ENCODE measurements at regions not wholly inside any gene's neighbourhood (a gene's known extent, or its start where the extent isn't known, plus 50 kb on each side); places are given as distances from the start of the nearest gene placed in this dataset.

DNA sequence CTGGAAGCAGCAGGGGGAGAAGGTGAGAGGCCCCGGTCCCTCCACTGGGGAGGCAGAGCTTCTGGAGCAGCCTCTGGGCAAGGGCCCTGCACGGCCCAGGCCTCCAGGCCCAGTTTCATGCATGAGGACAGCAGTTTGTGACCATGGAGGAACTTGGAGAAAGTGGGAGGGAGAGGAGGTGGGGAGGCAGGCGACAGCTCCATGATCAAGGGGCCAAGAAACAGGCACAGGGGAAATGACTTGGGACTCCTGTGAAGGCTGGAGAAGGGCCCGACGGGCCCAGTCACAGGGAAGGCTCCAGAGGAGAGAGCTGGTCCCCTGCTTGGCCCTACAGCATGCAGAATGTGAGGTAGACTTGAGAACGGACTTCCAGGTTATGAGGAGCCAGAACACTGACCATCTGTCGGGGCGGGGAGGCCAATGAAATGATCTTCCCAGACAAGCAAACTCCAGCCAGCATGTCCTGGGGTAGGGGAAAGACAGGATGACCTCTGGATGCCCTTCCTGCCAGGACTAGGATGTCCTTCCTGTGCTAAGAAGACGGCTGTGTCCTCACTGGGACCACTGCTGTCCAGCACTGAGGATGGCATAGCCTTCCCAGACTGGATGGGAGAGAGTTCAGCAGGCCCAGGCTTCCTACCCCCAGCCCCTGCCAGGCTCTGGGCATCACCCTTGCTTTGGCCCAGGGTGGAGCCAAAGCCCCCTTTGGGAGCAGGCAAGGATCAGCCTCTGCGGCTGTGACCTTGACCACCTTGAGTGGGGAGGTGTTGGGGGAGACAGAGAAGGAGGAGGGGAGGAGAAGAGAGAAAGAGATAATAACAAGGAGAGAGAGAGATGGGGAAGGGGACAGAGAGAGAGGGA, 548.2 kb downstream of the PTPRU start:
- DNase-seq (ENCODE audit: low read depth, low spot score) = no peak

DNA sequence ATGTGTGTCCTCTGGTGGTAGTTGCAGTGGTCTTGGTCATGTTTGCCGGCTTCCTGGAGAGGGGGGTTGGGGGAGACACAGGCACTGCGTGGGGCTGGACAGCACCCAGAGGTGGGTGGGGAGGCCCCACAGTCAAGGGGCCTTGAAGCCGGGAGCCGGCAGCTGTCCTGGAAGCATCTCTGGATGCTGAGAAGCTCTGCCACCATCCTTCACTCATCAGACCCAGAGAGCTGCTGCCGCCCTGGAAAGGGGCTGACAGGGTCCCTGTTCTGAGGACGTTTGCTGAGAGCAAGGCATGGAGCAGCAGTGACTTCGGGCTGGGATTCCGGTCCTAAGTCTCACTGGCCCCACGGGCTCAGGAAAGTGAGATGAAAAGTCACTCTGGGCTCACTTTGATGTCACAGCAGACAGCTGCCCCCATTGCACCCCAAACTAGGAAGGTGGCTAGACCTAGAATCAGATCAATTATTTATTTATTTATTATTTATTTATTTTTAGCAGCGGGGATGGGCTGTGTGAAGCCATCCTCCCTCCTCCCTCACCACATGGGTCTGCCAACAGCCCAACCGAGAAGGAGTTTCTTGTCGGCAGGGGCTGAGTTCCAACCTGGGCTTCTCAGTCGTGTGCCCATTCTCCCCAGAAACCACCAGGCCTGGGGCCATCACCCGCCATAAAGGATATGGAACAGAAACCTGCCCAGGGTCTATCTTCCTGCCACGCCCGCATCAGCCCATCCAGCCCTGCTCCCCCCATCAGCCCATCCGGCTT, 547.4 kb downstream of the PTPRU start:
- DNase-seq (ENCODE audit: low read depth, low spot score) = no peak

- DNase-seq (ENCODE audit: low read depth, low spot score) = no peak
Observed at GRCh38 chr1:29782846-29783507, 546.7 kb downstream of the PTPRU start.

DNA sequence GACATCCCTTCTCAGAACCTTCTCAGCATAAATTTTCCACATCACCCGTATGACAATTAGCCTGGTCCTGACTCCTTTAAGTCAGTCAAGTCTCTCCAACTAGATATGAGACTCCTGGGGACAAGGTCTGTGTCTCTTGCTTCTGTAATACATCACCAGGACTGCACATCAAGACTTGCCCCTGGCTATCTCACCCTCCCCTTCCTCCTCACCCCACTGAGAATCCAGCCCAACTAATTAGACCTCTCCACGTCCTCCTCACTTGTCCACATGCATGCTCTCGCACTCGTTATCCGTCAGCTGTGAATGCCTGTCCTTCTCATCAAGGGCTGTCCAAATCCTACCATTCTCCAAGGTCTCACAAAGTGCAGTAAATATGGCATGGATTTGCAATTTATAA, 542.8 kb downstream of the PTPRU start:
- no peak for DNase-seq (ENCODE audit: low read depth, low spot score)

GRCh38 chr1:29777522-29777921, 541.2 kb downstream of the PTPRU start:
- DNase-seq (ENCODE audit: low read depth, low spot score) = no peak

- no peak for DNase-seq (ENCODE audit: low read depth, low spot score)
Observed at GRCh38 chr1:29774355-29774754, 538.0 kb downstream of the PTPRU start.

GRCh38 chr1:29772584-29773100, 536.3 kb downstream of the PTPRU start:
- DNase-seq (ENCODE audit: low read depth, low spot score) = no peak

DNA sequence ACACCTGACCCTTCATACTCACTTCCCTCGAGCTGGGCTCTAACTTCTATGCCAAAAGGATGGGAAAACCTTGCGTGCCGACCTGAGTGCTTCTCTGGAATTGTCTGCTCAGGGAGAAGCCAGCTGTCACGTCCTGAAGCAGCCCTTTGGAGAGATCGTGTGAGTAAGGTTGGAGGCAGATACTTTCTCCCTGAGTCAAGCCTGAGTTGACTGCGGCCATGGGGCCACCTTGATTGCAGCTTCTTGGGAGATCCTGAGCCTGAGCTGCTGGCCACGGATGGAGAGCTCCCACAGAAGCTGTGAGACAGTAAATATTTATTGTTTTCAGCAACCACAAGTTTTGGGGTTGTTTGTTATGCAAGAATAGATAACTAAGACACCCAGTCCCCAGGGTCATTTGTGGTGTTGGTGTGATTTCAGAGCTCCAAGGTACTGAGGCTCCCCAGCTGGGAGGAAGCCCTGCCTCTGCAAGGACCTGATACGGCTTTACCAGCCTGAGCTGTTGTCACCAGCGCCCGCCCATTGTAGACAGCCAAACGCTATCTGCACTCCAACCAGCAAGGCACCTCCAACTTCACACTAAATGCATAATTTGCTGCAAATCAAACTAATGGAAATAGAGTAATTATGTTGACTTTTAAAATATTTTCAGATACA, 531.6 kb downstream of the PTPRU start:
- DNase-seq (ENCODE audit: low read depth, low spot score) = no peak

DNA sequence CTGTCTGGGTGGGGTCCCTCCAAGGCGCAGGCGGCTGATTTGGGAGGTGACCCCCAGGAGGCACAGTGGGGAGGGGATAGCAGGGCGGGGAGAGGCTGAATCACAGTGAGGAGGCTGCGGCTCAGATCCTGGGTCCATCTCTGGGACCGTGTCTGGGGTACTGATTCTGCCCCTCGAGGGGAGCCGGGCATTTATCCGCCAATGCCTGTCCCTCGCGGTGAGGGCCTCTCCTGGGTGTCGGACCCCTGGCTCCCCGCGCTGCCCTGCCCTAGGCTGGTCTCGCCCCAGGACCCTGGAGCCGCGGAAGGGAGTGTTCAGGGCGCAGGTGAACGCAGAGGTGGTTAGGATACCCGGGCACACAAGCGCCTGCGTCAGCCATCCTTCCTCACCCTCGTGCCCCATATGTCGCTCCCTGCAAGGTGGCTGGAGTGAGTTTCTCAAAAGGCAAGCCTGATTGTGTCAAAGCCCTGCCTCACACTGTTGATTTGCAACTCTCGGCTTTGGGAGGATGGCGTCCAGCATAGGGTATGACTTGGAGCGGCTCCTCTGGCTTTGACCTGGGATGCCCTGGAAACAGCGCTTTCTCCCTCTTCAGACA, 530.9 kb downstream of the PTPRU start:
- no peak for DNase-seq (ENCODE audit: low read depth, low spot score)

GRCh38 chr1:29762635-29763034, 526.3 kb downstream of the PTPRU start:
- DNase-seq (ENCODE audit: low read depth, low spot score) = no peak

- DNase-seq (ENCODE audit: low read depth, low spot score) = no peak
Observed at GRCh38 chr1:29761159-29761928, 525.0 kb downstream of the PTPRU start.

- no peak for DNase-seq (ENCODE audit: low read depth, low spot score)
Observed at GRCh38 chr1:29760067-29760564, 523.8 kb downstream of the PTPRU start.

GRCh38 chr1:29758781-29759499, 522.6 kb downstream of the PTPRU start:
- no peak for DNase-seq (ENCODE audit: low read depth, low spot score)

DNA sequence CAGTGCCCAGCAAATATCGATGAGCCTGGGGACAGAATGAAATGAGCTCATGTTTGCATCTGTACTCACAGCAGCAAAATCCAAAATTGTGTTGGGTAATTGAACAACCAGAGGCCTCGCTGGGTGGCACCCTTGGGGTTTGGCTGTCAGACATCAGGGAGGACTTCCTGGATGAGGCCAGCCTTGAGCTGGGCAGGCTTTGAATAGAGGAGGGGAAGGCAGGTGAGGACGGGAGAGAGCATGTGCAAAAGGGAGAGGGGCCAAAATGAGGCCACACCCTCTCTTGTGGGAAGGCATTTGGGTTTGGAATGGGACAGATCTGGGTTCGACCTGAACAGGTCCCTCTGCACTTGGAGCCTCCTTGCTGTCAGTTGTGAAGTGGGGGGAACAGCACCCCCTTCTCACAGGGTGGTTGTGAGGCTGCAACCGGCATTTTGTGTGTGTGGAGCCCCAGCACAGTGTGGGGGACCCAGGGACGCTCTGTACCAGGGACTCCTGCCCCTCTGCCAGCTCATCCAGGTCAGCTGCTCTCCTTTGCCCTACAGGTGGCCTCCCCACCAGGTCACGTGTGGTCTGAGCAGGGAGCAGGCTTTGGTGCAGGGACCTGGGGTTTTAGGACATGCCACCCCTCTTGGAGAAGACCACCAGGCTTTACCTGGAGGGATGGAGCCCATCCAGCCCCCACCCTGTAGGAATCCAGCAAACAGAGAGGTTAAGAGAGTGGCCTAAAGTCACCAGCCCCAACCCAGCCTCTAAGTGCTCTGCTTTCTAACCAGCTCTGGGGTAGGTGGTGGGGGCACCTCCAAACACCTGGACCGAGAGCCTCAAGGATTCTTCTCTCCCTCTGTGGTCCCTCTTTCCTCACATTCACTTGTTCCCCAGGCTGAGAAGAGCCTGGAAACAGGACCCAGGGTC, 521.8 kb downstream of the PTPRU start:
- DNase-seq (ENCODE audit: low read depth, low spot score) = no peak

- DNase-seq (ENCODE audit: low read depth, low spot score) = no peak
Observed at GRCh38 chr1:29756901-29757725, 520.8 kb downstream of the PTPRU start.

GRCh38 chr1:29756498-29756897, 520.2 kb downstream of the PTPRU start:
- DNase-seq (ENCODE audit: low read depth, low spot score) = no peak

- no peak for DNase-seq (ENCODE audit: low read depth, low spot score)
Observed at GRCh38 chr1:29756085-29756484, 519.8 kb downstream of the PTPRU start.

All from iPS DF 19.7 (cell line).